Fibroblast of pulmonary artery (primary cell): ENCODE measurements at regions not wholly inside any gene's neighbourhood (a gene's known extent, or its start where the extent isn't known, plus 50 kb on each side); places are given as distances from the start of the nearest gene placed in this dataset.

Source experiments
- DNase-seq: peaks from one replicate; pipeline ENCODE4 v3.0.0-alpha.2; 2010; ENCODE audit warnings: low read depth
- H3K4me3 ChIP-seq: replicated peaks from 2 replicates; pipeline ENCODE4 v1.5.1; 2011; ENCODE audit warnings: low read depth, mild to moderate bottlenecking, control low read depth, low read length, moderate library complexity
- TF ChIP-seq, protein P1 (sequence below): IDR thresholded peaks from 2 replicates; pipeline ENCODE4 v1.5.1; 2011; ENCODE audit warnings: mild to moderate bottlenecking, control low read depth, low read length, inconsistent platforms; ENCODE audit errors: missing control alignments

- H3K4me3 ChIP-seq: no peak overlapping the region
- TF ChIP-seq, protein P1, sequence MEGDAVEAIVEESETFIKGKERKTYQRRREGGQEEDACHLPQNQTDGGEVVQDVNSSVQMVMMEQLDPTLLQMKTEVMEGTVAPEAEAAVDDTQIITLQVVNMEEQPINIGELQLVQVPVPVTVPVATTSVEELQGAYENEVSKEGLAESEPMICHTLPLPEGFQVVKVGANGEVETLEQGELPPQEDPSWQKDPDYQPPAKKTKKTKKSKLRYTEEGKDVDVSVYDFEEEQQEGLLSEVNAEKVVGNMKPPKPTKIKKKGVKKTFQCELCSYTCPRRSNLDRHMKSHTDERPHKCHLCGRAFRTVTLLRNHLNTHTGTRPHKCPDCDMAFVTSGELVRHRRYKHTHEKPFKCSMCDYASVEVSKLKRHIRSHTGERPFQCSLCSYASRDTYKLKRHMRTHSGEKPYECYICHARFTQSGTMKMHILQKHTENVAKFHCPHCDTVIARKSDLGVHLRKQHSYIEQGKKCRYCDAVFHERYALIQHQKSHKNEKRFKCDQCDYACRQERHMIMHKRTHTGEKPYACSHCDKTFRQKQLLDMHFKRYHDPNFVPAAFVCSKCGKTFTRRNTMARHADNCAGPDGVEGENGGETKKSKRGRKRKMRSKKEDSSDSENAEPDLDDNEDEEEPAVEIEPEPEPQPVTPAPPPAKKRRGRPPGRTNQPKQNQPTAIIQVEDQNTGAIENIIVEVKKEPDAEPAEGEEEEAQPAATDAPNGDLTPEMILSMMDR: no peak
- no peak for DNase-seq
Observed at GRCh38 chr18:34609986-34610648, 100.0 kb upstream of the DTNA start.

- no peak overlapping the region for H3K4me3 ChIP-seq
- TF ChIP-seq, protein P1: no peak
- DNase-seq: no peak
Observed at GRCh38 chr18:34611904-34612303, 98.2 kb upstream of the DTNA start.

GRCh38 chr18:34620258-34620861 is 89.7 kb upstream of the DTNA start:
- no peak for DNase-seq
- TF ChIP-seq, protein P1: no peak
- H3K4me3 ChIP-seq: no peak overlapping the region

- TF ChIP-seq, protein P1: no peak
- no peak for DNase-seq
Observed at GRCh38 chr18:34623557-34623956, 86.5 kb upstream of the DTNA start.

GRCh38 chr18:34624551-34624950 is 85.5 kb upstream of the DTNA start:
- no peak for DNase-seq
- TF ChIP-seq, protein P1: no peak
- H3K4me3 ChIP-seq: no peak overlapping the region

More at GRCh38 chr18:34623557-34623956, 86.5 kb upstream of the DTNA start:
- H3K4me3 ChIP-seq: no peak overlapping the region

- TF ChIP-seq, protein P1: no peak
- H3K4me3 ChIP-seq: no peak overlapping the region
- DNase-seq: no peak
Observed at GRCh38 chr18:34626404-34627136, 83.5 kb upstream of the DTNA start.
